HuH-7 (cell line): ENCODE measurements at regions not wholly inside any gene's neighbourhood (a gene's known extent, or its start where the extent isn't known, plus 50 kb on each side); places are given as distances from the start of the nearest gene placed in this dataset.

Experiments
- DNase-seq: peaks from one replicate; pipeline ENCODE4 v3.0.0; 2011; ENCODE audit warnings: low spot score

- DNase-seq, result no peak
Observed at GRCh38 chr4:155514628-155515027, 137.9 kb upstream of the MAP9 start.

- no peak for DNase-seq
Observed at GRCh38 chr4:155512817-155513216, 136.1 kb upstream of the MAP9 start.

GRCh38 chr4:155512046-155512445, 135.3 kb upstream of the MAP9 start:
- DNase-seq, result no peak

- DNase-seq, result no peak
Observed at GRCh38 chr4:155510771-155511170, 134.0 kb upstream of the MAP9 start.

- DNase-seq, result no peak
Observed at GRCh38 chr4:155509555-155509954, 132.8 kb upstream of the MAP9 start.

- no peak for DNase-seq
Observed at GRCh38 chr4:155506745-155507144, 130.0 kb upstream of the MAP9 start.

GRCh38 chr4:155505321-155505720, 128.6 kb upstream of the MAP9 start:
- DNase-seq, result no peak

GRCh38 chr4:155497306-155497705, 120.5 kb upstream of the MAP9 start:
- DNase-seq, result no peak

GRCh38 chr4:155496294-155496626, 119.5 kb upstream of the MAP9 start:
- no peak for DNase-seq

GRCh38 chr4:155495572-155496293, 119.0 kb upstream of the MAP9 start:
- no peak for DNase-seq

GRCh38 chr4:155494037-155494718, 117.4 kb upstream of the MAP9 start:
- DNase-seq, result no peak

GRCh38 chr4:155491336-155492120, 114.8 kb upstream of the MAP9 start:
- no peak for DNase-seq

GRCh38 chr4:155489271-155489670, 112.5 kb upstream of the MAP9 start:
- DNase-seq, result no peak

GRCh38 chr4:155488691-155489090, 111.9 kb upstream of the MAP9 start:
- DNase-seq, result no peak

- no peak for DNase-seq
Observed at GRCh38 chr4:155487210-155487609, 110.4 kb upstream of the MAP9 start.

GRCh38 chr4:155481150-155481549, 104.4 kb upstream of the MAP9 start:
- no peak for DNase-seq

- DNase-seq, result no peak
Observed at GRCh38 chr4:155479835-155480234, 103.1 kb upstream of the MAP9 start.

GRCh38 chr4:155478336-155478835, 101.6 kb upstream of the MAP9 start:
- DNase-seq, result no peak

- no peak for DNase-seq
Observed at GRCh38 chr4:155474758-155475157, 98.0 kb upstream of the MAP9 start.

- no peak for DNase-seq
Observed at GRCh38 chr4:155473420-155474095, 96.8 kb upstream of the MAP9 start.

- DNase-seq, result no peak
Observed at GRCh38 chr4:155468282-155468681, 91.5 kb upstream of the MAP9 start.

- no peak for DNase-seq
Observed at GRCh38 chr4:155450676-155451075, 73.9 kb upstream of the MAP9 start.
